Lung microvascular endothelial cell (primary cell): ENCODE measurements at regions not wholly inside any gene's neighbourhood (a gene's known extent, or its start where the extent isn't known, plus 50 kb on each side); places are given as distances from the start of the nearest gene placed in this dataset.

Experiments used
- DNase-seq, 2 donors: peaks; one replicate each; pipeline versions ENCODE4 v3.0.0 to v3.0.0-alpha.2; 2010; ENCODE audit warnings: low read depth in 2 of 2

- no peak for DNase-seq
Observed at GRCh38 chr18:40387130-40387787, 1567.8 kb upstream of the PIK3C3 start.

GRCh38 chr18:40382197-40382596 is 1572.8 kb upstream of the PIK3C3 start:
- no peak for DNase-seq

GRCh38 chr18:40380686-40381439 is 1574.2 kb upstream of the PIK3C3 start:
- no peak for DNase-seq

- DNase-seq: no peak
Observed at GRCh38 chr18:40375837-40376236, 1579.2 kb upstream of the PIK3C3 start.

GRCh38 chr18:40371673-40372072 is 1583.4 kb upstream of the PIK3C3 start:
- no peak for DNase-seq

- no peak for DNase-seq
Observed at GRCh38 chr18:40367576-40367975, 1587.5 kb upstream of the PIK3C3 start.

- no peak for DNase-seq
Observed at GRCh38 chr18:40366521-40366920, 1588.5 kb upstream of the PIK3C3 start.

- no peak for DNase-seq
Observed at GRCh38 chr18:40365526-40365925, 1589.5 kb upstream of the PIK3C3 start.

- DNase-seq: no peak
Observed at GRCh38 chr18:40360558-40360957, 1594.5 kb upstream of the PIK3C3 start.

- no peak for DNase-seq
Observed at GRCh38 chr18:40357536-40357935, 1597.5 kb upstream of the PIK3C3 start.

GRCh38 chr18:40356168-40356567 is 1598.9 kb upstream of the PIK3C3 start:
- DNase-seq: no peak

- DNase-seq: no peak
Observed at GRCh38 chr18:40355726-40356125, 1599.3 kb upstream of the PIK3C3 start.

GRCh38 chr18:40348196-40348595 is 1606.8 kb upstream of the PIK3C3 start:
- no peak for DNase-seq

GRCh38 chr18:40347261-40347660 is 1607.8 kb upstream of the PIK3C3 start:
- DNase-seq: no peak

GRCh38 chr18:40346146-40346545 is 1608.9 kb upstream of the PIK3C3 start:
- no peak for DNase-seq

GRCh38 chr18:40341701-40342100 is 1613.3 kb upstream of the PIK3C3 start:
- no peak for DNase-seq

- no peak for DNase-seq
Observed at GRCh38 chr18:40338284-40338683, 1616.8 kb upstream of the PIK3C3 start.

- DNase-seq: no peak
Observed at GRCh38 chr18:40326985-40327384, 1628.0 kb upstream of the PIK3C3 start.

GRCh38 chr18:40325988-40326387 is 1629.0 kb upstream of the PIK3C3 start:
- DNase-seq: no peak

GRCh38 chr18:40314199-40314598 is 1640.8 kb upstream of the PIK3C3 start:
- no peak for DNase-seq

- DNase-seq: no peak
Observed at GRCh38 chr18:40313030-40313642, 1641.9 kb upstream of the PIK3C3 start.

- no peak for DNase-seq
Observed at GRCh38 chr18:40307627-40308026, 1647.4 kb upstream of the PIK3C3 start.
